T-cell (primary cell): ENCODE measurements at regions not wholly inside any gene's neighbourhood (a gene's known extent, or its start where the extent isn't known, plus 50 kb on each side); places are given as distances from the start of the nearest gene placed in this dataset.

Source experiments
- ATAC-seq, 4 experiments: fragments of 200-7000 bp in 3 of 4; fragments of 150-1000 bp in 1 of 4; cut with Tn5 transposase; replicated peaks in 1 of 4; 1 replicate in 3 of 4; 2 replicates in 1 of 4; pipeline ENCODE4 v1.10.0; 2021; ENCODE audit warnings: moderate library complexity in 3 of 4, mild to moderate bottlenecking in 2 of 4, moderate number of reproducible peaks in 1 of 4
- CTCF ChIA-PET, 2 donors: fragments of 300-600 bp; sonication (Branson Sonifier 250); formaldehyde crosslinking; loops; one replicate each; lab custom pipeline; 2022; ENCODE audit warnings: antibody characterized with exemption in 2 of 2; lab: Charles Lee
- POLR2A ChIA-PET, 2 donors: fragments of 300-600 bp; sonication (Branson Sonifier 250); formaldehyde crosslinking; loops; one replicate each; lab custom pipeline; 2022; ENCODE audit warnings: antibody characterized with exemption in 2 of 2; lab: Charles Lee
- DNase-seq, 35 experiments: peaks; one replicate each; pipeline versions ENCODE4 v3.0.0 to v3.0.0-alpha.2; 2013 to 2023
- H3K27ac ChIP-seq: one replicate; pipeline ENCODE4 v1.5.1; 2013; ENCODE audit warnings: low read length
- H3K27me3 ChIP-seq, 2 experiments: replicated peaks in 1 of 2; 1 replicate in 1 of 2; 2 replicates in 1 of 2; pipeline versions ENCODE4 v1.6.1 to v1.7.0; 2013; ENCODE audit warnings: low read length in 1 of 2, mixed read lengths in 1 of 2; ENCODE audit not compliant: control insufficient read depth in 2 of 2, insufficient read depth in 2 of 2; ENCODE audit errors: extremely low read depth in 1 of 2
- H3K36me3 ChIP-seq, 2 donors: 1 replicate in 1 of 2; 2 replicates in 1 of 2; pipeline versions ENCODE4 v1.6.1 to v1.7.0; 2013; ENCODE audit warnings: low read length in 1 of 2; ENCODE audit not compliant: control insufficient read depth in 2 of 2, insufficient read depth in 1 of 2; ENCODE audit errors: extremely low read depth in 1 of 2
- H3K4me1 ChIP-seq, 2 experiments: 1 replicate in 1 of 2; 2 replicates in 1 of 2; pipeline versions ENCODE4 v1.6.1 to v1.7.0; 2013; ENCODE audit warnings: low read length in 2 of 2, mixed read lengths in 1 of 2; ENCODE audit not compliant: insufficient read depth in 2 of 2, control insufficient read depth in 1 of 2; ENCODE audit errors: extremely low read depth in 1 of 2
- H3K4me3 ChIP-seq, 2 donors: 1 replicate in 1 of 2; 2 replicates in 1 of 2; pipeline versions ENCODE4 v1.5.1 to v1.7.0; 2013; ENCODE audit warnings: mild to moderate bottlenecking in 2 of 2, low read length in 1 of 2, moderate library complexity in 1 of 2; ENCODE audit not compliant: control insufficient read depth in 1 of 2; ENCODE audit errors: extremely low read depth in 1 of 2
- H3K9me3 ChIP-seq: 2 replicates; pipeline ENCODE4 v1.7.0; 2013
- H3K27ac Mint-ChIP-seq, 2 donors: one replicate each; pipeline ENCODE4 v1.8.0; 2020 to 2021; ENCODE audit warnings: mild to moderate bottlenecking in 2 of 2, mixed read lengths in 2 of 2
- H3K27me3 Mint-ChIP-seq, 2 donors: one replicate each; pipeline ENCODE4 v1.8.0; 2021 to 2022; ENCODE audit warnings: mixed read lengths in 2 of 2
- H3K36me3 Mint-ChIP-seq: one replicate; pipeline ENCODE4 v1.8.0; 2021; ENCODE audit warnings: mixed read lengths
- H3K4me1 Mint-ChIP-seq, 3 donors: one replicate each; pipeline ENCODE4 v1.8.0; 2020 to 2022; ENCODE audit warnings: mixed read lengths in 3 of 3, mild to moderate bottlenecking in 1 of 3
- H3K4me3 Mint-ChIP-seq, 3 donors: one replicate each; pipeline ENCODE4 v1.8.0; 2020 to 2022; ENCODE audit warnings: mild to moderate bottlenecking in 3 of 3, mixed read lengths in 3 of 3, moderate library complexity in 3 of 3
- H3K9me3 Mint-ChIP-seq, 3 donors: one replicate each; pipeline ENCODE4 v1.8.0; 2020 to 2022; ENCODE audit warnings: mixed read lengths in 3 of 3
- WGBS: methylation state at CpG from one replicate; pipeline ENCODE4 v1.1.5; 2013; ENCODE audit warnings: missing lambda C conversion rate; ENCODE audit not compliant: insufficient coverage; 5-methylcytosine and 5-hydroxymethylcytosine counted together

DNA sequence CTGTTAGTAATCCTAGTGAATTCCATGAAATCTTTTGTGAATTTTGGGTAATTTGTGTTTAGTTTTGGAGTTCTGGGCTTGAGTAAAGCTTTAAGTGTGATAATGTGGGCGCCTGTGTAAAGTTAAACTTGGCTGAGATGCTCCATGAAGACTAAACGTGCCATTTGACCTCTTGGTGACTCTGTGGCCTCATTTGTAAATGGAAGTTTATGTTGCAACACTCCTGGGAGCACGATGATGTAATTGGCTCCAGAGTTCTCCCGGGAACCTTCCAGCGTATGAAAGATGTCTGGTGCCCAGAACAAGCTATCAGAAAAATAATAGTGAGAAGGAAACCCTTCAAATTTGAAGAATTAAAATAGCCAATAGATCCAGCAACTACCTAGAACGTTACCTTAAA, 981.2 kb downstream of the TLE4 start:
- Histone ChIP-seq H3K4me1 (no peaks in the 10 kb centered on the region), H3K27me3 (no peaks in the 10 kb centered on the region), H3K36me3 (no peaks in the 10 kb centered on the region), H3K27ac (no peak overlapping the region), H3K9me3 (no peaks in the 10 kb centered on the region), H3K4me3 (no peak overlapping the region)
- H3K27ac Mint-ChIP-seq, result no peak overlapping the region
- DNase-seq (no peak), ATAC-seq (no peak)
- no peaks in the 10 kb centered on the region for H3K36me3 Mint-ChIP-seq
- H3K4me1 Mint-ChIP-seq, result no peaks in the 10 kb centered on the region
- peaks cover 2 to 15% (median 14%) of the 10 kb centered on the region in 3 donors for H3K9me3 Mint-ChIP-seq
- no peaks in the 10 kb centered on the region for H3K27me3 Mint-ChIP-seq
- WGBS, result 45% methylated on average over 3 of the region's 6 CpGs
- POLR2A ChIA-PET, result no interaction called here
- CTCF ChIA-PET, result interaction anchor here in 1 of 2 donors (0.6 kb wide), 1 partner anchor 7 kb away, joined by 3 read pairs; no protein-coding TSS in a partner anchor
- H3K4me3 Mint-ChIP-seq, result no peak overlapping the region

DNA sequence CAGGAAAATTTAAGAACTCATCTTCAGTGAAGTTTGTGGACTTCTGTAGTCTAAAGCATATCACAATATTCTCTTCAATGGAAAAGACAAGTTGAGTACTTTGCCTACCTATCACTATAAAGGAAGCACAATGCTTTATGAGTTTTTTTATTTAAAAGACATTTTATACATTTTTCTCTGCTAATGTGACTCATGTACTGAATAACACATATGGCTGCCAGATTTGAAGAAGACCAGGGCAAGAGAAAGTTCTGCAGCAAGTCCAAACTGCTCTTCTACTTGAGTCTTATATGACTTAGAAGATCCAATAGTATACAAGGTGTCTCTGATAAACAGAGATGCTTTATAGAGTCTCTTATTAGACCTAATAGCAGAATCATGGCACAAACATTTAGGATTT, 978.4 kb downstream of the TLE4 start:
- Mint-ChIP-seq H3K9me3 (peaks cover 2 to 7% (median 6%) of the 10 kb centered on the region in 3 donors), H3K27me3 (no peaks in the 10 kb centered on the region), H3K36me3 (no peaks in the 10 kb centered on the region), H3K27ac (no peak overlapping the region), H3K4me3 (no peak overlapping the region), H3K4me1 (no peaks in the 10 kb centered on the region)
- DNase-seq (no peak), ATAC-seq (no peak)
- POLR2A ChIA-PET, result no interaction called here
- CTCF ChIA-PET, result no interaction called here
- H3K9me3 ChIP-seq, result no peaks in the 10 kb centered on the region
- no peaks in the 10 kb centered on the region for H3K27me3 ChIP-seq
- no peak overlapping the region for H3K4me3 ChIP-seq
- no peaks in the 10 kb centered on the region for H3K36me3 ChIP-seq
- H3K4me1 ChIP-seq, result no peaks in the 10 kb centered on the region
- H3K27ac ChIP-seq, result no peak overlapping the region

- H3K4me3 ChIP-seq, result no peak overlapping the region
- no peaks in the 10 kb centered on the region for H3K4me1 ChIP-seq
- H3K27me3 ChIP-seq, result no peaks in the 10 kb centered on the region
- H3K27ac ChIP-seq, result no peak overlapping the region
- H3K9me3 ChIP-seq, result no peaks in the 10 kb centered on the region
- no peaks in the 10 kb centered on the region for H3K4me1 Mint-ChIP-seq
- no peak overlapping the region for H3K27ac Mint-ChIP-seq
- WGBS, result 70% methylated on average over 4 of the region's 4 CpGs
- peaks cover 0 to 4% (median 4%) of the 10 kb centered on the region in 3 donors for H3K9me3 Mint-ChIP-seq
- ATAC-seq (no peak), DNase-seq (no peak)
- no peaks in the 10 kb centered on the region for H3K36me3 Mint-ChIP-seq
- no peak overlapping the region for H3K4me3 Mint-ChIP-seq
- ChIA-PET POLR2A (no interaction called here), CTCF (no interaction called here)
- no peaks in the 10 kb centered on the region for H3K36me3 ChIP-seq
- no peaks in the 10 kb centered on the region for H3K27me3 Mint-ChIP-seq
Measured at GRCh38 chr9:80547613-80548012, 975.8 kb downstream of the TLE4 start.

- H3K27ac Mint-ChIP-seq, result no peak overlapping the region
Measured at GRCh38 chr9:80540387-80540786, 968.6 kb downstream of the TLE4 start.

DNA sequence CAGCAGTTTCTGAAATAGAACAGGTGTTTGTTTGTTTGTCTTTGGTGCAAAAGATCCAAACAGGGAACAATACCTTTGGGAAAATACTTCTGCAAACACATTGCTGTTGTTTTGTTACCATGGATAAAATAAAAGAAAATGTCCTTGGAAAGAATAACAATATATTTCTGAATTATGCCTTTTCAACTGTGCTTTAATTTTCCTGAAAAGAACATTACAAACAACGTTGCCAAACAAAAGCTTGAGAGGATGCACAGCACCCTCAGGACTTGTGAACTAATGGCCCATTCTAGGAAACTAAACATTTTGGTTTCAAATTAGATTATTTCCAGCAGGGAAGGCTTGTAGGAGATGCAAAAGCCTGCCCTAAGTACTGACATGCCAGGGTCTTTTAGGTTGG, 967.2 kb downstream of the TLE4 start:
- no peaks in the 10 kb centered on the region for H3K4me1 Mint-ChIP-seq
- Histone ChIP-seq H3K27ac (no peak overlapping the region), H3K4me3 (no peak overlapping the region), H3K9me3 (no peaks in the 10 kb centered on the region), H3K4me1 (no peaks in the 10 kb centered on the region), H3K27me3 (no peaks in the 10 kb centered on the region), H3K36me3 (no peaks in the 10 kb centered on the region)
- ATAC-seq (no peak), DNase-seq (no peak)
- H3K36me3 Mint-ChIP-seq, result no peaks in the 10 kb centered on the region
- H3K4me3 Mint-ChIP-seq, result no peak overlapping the region
- WGBS, result no CpG with 5 or more reads among the region's 1 CpG
- ChIA-PET CTCF (no interaction called here), POLR2A (no interaction called here)
- H3K27me3 Mint-ChIP-seq, result no peaks in the 10 kb centered on the region
- H3K27ac Mint-ChIP-seq, result no peak overlapping the region
- peaks cover 0 to 8% (median 2%) of the 10 kb centered on the region in 3 donors for H3K9me3 Mint-ChIP-seq

More at GRCh38 chr9:80540387-80540786, 968.6 kb downstream of the TLE4 start:
- ATAC-seq (no peak), DNase-seq (no peak)
- CTCF ChIA-PET, result interaction anchor here in 1 of 2 donors (0.7 kb wide), 1 partner anchor 1559 kb away, joined by 3 read pairs; no protein-coding TSS in a partner anchor
- Histone ChIP-seq H3K4me1 (no peaks in the 10 kb centered on the region), H3K27me3 (no peaks in the 10 kb centered on the region), H3K27ac (no peak overlapping the region), H3K4me3 (no peak overlapping the region), H3K36me3 (no peaks in the 10 kb centered on the region), H3K9me3 (no peaks in the 10 kb centered on the region)
- Mint-ChIP-seq H3K4me3 (no peak overlapping the region), H3K4me1 (no peaks in the 10 kb centered on the region), H3K9me3 (peaks cover 0 to 5% (median 4%) of the 10 kb centered on the region in 3 donors), H3K27me3 (no peaks in the 10 kb centered on the region), H3K36me3 (no peaks in the 10 kb centered on the region)
- POLR2A ChIA-PET, result no interaction called here
- WGBS, result no CpG with 5 or more reads among the region's 4 CpGs

GRCh38 chr9:80522465-80522864, 950.7 kb downstream of the TLE4 start:
- Histone ChIP-seq H3K27me3 (no peaks in the 10 kb centered on the region), H3K9me3 (no peaks in the 10 kb centered on the region), H3K4me1 (no peaks in the 10 kb centered on the region), H3K27ac (no peak overlapping the region), H3K4me3 (no peak overlapping the region), H3K36me3 (no peaks in the 10 kb centered on the region)
- H3K4me1 Mint-ChIP-seq, result no peaks in the 10 kb centered on the region
- H3K27ac Mint-ChIP-seq, result no peak overlapping the region
- H3K36me3 Mint-ChIP-seq, result no peaks in the 10 kb centered on the region
- H3K27me3 Mint-ChIP-seq, result no peaks in the 10 kb centered on the region
- POLR2A ChIA-PET, result no interaction called here
- no peak for DNase-seq
- peaks cover 13 to 22% (median 16%) of the 10 kb centered on the region in 3 donors for H3K9me3 Mint-ChIP-seq
- no peak overlapping the region for H3K4me3 Mint-ChIP-seq
- no peak for ATAC-seq
- CTCF ChIA-PET, result no interaction called here
- WGBS, result no CpG with 5 or more reads among the region's 3 CpGs

- no peak overlapping the region for H3K4me3 Mint-ChIP-seq
- no peak overlapping the region for H3K27ac Mint-ChIP-seq
- H3K27ac ChIP-seq, result no peak overlapping the region
- peaks cover 10 to 22% (median 17%) of the 10 kb centered on the region in 3 donors for H3K9me3 Mint-ChIP-seq
- no peaks in the 10 kb centered on the region for H3K4me1 ChIP-seq
- no peak overlapping the region for H3K4me3 ChIP-seq
- no peak for DNase-seq
- POLR2A ChIA-PET, result no interaction called here
- WGBS, result 60% methylated on average over 1 of the region's 3 CpGs
- CTCF ChIA-PET, result no interaction called here
- no peaks in the 10 kb centered on the region for H3K27me3 ChIP-seq
- H3K27me3 Mint-ChIP-seq, result no peaks in the 10 kb centered on the region
- no peaks in the 10 kb centered on the region for H3K36me3 Mint-ChIP-seq
- H3K4me1 Mint-ChIP-seq, result no peaks in the 10 kb centered on the region
- ATAC-seq, result no peak
- H3K9me3 ChIP-seq, result no peaks in the 10 kb centered on the region
- no peaks in the 10 kb centered on the region for H3K36me3 ChIP-seq
Measured at GRCh38 chr9:80521151-80521550, 949.4 kb downstream of the TLE4 start.
